ENCODE measurements at regions not wholly inside any gene's neighbourhood (a gene's known extent, or its start where the extent isn't known, plus 50 kb on each side); places are given as distances from the start of the nearest gene placed in this dataset.

DNA sequence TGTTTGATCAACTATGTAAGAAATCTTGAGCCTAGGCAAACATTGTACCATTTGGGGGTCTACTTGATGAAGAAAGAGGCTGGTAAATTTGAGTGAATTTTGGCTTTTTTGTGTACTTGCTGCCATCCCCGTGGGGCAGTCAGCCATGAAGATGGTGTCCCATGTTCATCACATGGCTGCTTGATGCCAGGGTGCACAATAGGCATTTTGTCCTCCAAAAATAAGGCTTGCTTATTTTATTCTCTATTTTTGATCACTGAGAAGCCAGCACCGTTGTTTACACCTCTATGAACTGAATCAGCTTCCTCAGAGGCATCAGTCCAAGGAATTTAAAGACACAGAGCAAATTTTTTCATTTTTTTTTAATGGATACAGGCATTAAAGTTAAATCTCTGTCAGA, 1195.7 kb downstream of the AMY1C start:
- H3K36me3 ChIP-seq: no peaks in the 10 kb centered on the region
- H3K27ac ChIP-seq: no peak overlapping the region
- H3K4me3 ChIP-seq (ENCODE audit: low read depth, low read length): no peak overlapping the region
- DNase-seq: no peak
- no peaks in the 10 kb centered on the region for H3K9me3 ChIP-seq (ENCODE audit: severe bottlenecking)
- TF ChIP-seq, protein P1, sequence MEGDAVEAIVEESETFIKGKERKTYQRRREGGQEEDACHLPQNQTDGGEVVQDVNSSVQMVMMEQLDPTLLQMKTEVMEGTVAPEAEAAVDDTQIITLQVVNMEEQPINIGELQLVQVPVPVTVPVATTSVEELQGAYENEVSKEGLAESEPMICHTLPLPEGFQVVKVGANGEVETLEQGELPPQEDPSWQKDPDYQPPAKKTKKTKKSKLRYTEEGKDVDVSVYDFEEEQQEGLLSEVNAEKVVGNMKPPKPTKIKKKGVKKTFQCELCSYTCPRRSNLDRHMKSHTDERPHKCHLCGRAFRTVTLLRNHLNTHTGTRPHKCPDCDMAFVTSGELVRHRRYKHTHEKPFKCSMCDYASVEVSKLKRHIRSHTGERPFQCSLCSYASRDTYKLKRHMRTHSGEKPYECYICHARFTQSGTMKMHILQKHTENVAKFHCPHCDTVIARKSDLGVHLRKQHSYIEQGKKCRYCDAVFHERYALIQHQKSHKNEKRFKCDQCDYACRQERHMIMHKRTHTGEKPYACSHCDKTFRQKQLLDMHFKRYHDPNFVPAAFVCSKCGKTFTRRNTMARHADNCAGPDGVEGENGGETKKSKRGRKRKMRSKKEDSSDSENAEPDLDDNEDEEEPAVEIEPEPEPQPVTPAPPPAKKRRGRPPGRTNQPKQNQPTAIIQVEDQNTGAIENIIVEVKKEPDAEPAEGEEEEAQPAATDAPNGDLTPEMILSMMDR (IDR thresholded peaks at IDR 0.05; ENCODE audit: low read depth, low read length): no peak
- H3K27me3 ChIP-seq (ENCODE audit: insufficient read depth, low read depth, severe bottlenecking): no peaks in the 10 kb centered on the region

DNA sequence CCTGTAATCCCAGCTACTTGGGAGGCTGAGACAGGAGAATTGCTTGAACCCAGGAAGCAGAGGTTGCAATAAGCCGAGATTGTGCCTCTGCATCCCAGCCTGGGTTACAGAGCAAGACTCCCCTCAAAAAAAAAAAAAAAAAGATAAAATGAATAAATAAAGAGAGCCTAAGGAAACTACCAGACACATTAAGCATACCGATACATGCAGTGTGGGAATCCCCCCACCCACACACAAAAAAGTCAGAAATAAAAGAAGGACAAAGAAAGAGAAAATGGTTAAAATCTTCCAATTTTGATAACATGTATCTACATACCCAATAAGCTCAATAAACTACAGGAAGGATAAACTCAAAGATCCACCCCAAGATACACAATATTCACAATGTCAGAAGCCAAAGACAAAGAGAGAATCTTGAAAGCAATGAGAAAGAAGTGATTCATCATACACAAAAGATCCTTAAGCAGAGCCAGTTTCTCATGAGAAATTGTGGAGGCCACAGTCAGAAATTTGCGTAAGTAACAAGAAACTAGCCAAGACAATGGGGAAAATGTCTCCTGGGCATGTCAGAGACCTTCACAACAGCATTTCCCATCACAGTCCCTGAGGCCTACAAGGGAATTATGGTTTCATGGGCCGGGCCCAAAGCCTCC, 1197.0 kb downstream of the AMY1C start:
- TF ChIP-seq, protein P1 (IDR thresholded peaks at IDR 0.05; ENCODE audit: low read depth, low read length): no peak
- no peaks in the 10 kb centered on the region for H3K36me3 ChIP-seq
- H3K27ac ChIP-seq: no peak overlapping the region
- H3K27me3 ChIP-seq (ENCODE audit: insufficient read depth, low read depth, severe bottlenecking): no peaks in the 10 kb centered on the region
- H3K9me3 ChIP-seq (ENCODE audit: severe bottlenecking): no peaks in the 10 kb centered on the region
- no peak overlapping the region for H3K4me3 ChIP-seq (ENCODE audit: low read depth, low read length)
- no peak for DNase-seq

DNA sequence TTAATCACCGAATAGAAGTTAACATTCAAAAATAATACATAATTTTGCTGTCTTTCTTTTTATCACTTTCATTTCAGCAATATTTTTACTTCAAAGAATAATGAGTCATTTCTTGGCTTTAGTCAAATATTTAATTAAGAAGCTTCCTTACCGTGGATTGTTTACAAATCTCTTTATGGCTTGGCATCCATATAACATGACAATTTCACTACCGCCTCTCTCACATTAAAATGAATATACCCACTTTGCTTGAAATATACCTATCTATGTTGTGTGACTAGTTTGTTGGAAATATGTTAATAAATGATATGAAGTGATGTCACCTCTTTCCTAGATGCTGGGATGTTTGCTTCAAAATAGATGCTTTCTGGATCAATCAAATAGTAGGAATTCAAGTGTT, 1203.9 kb downstream of the AMY1C start:
- DNase-seq: no peak
- no peak overlapping the region for H3K27ac ChIP-seq
- TF ChIP-seq, protein P1 (IDR thresholded peaks at IDR 0.05; ENCODE audit: low read depth, low read length): no peak
- no peaks in the 10 kb centered on the region for H3K9me3 ChIP-seq (ENCODE audit: severe bottlenecking)
- H3K27me3 ChIP-seq (ENCODE audit: insufficient read depth, low read depth, severe bottlenecking): no peaks in the 10 kb centered on the region
- no peak overlapping the region for H3K4me3 ChIP-seq (ENCODE audit: low read depth, low read length)
- no peaks in the 10 kb centered on the region for H3K36me3 ChIP-seq

DNA sequence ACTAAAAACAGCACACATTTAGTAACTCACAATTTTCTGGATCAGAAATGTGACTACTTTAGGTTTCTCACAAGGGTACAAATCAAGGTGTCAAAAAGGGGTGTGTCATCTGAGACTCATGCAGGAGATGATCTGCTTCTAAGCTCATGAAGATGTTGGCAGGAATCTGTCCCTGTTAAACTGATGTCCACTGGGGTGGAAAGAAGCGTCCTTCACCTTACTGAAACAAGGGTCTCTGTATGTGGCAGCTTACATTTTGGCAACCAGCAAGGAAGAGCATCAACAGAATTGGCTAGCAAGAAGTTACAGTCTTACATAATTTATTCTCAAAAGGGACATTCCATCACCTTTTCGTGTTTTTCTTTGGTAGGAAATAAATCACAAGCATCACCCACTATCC, 1223.8 kb downstream of the AMY1C start:
- Histone ChIP-seq H3K36me3 (no peaks in the 10 kb centered on the region), H3K27me3 (ENCODE audit: insufficient read depth, low read depth, severe bottlenecking) (no peaks in the 10 kb centered on the region), H3K4me3 (ENCODE audit: low read depth, low read length) (no peak overlapping the region), H3K9me3 (ENCODE audit: severe bottlenecking) (no peaks in the 10 kb centered on the region), H3K27ac (no peak overlapping the region)
- TF ChIP-seq, protein P1 (IDR thresholded peaks at IDR 0.05; ENCODE audit: low read depth, low read length): no peak
- DNase-seq: no peak

DNA sequence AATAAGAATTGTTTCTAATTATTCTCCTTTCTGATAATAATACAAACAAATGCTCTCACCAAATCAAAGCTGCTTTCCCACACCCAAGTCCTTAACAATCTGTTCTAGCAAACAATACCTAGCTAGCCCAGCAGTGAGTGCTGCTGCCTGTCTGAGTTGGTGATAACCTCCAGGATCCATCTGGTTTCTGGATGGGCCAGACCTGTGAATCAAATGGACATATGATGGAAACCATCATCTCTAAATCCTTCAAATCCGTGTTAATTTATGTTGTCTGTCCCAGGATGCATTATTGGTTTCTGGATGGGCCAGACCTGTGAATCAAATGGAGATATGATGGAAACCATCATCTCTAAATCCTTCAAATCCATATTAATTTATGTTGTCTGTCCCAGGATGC, 1230.0 kb downstream of the AMY1C start:
- Histone ChIP-seq H3K27ac (no peak overlapping the region), H3K36me3 (no peaks in the 10 kb centered on the region), H3K9me3 (ENCODE audit: severe bottlenecking) (no peaks in the 10 kb centered on the region), H3K4me3 (ENCODE audit: low read depth, low read length) (no peak overlapping the region), H3K27me3 (ENCODE audit: insufficient read depth, low read depth, severe bottlenecking) (no peaks in the 10 kb centered on the region)
- TF ChIP-seq, protein P1 (IDR thresholded peaks at IDR 0.05; ENCODE audit: low read depth, low read length): no peak
- no peak for DNase-seq

DNA sequence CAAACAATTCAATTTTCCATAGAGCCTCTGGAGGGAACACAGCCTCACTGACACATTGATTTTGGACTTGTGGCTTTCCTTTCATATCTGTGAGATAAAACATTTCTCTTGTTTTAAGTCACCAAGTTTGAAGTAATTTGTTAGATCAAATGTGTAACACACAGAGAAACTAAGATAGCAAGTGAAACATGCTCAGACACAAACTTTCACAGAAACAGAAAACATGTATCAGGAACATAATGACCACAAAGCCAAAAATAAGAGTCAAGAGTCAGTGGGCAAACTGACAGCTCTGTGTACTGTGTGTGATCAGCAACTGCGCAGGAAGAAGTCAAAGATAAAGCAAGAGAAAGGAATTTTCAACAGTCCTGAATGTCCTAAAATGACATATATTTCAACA, 1237.5 kb downstream of the AMY1C start:
- DNase-seq: no peak
- Histone ChIP-seq H3K36me3 (no peaks in the 10 kb centered on the region), H3K9me3 (ENCODE audit: severe bottlenecking) (no peaks in the 10 kb centered on the region), H3K27me3 (ENCODE audit: insufficient read depth, low read depth, severe bottlenecking) (no peaks in the 10 kb centered on the region), H3K4me3 (ENCODE audit: low read depth, low read length) (no peak overlapping the region), H3K27ac (no peak overlapping the region)
- TF ChIP-seq, protein P1 (IDR thresholded peaks at IDR 0.05; ENCODE audit: low read depth, low read length): no peak

Data from WERI-Rb-1 (cell line).